Skeletal muscle satellite cell (primary cell): ENCODE measurements at regions not wholly inside any gene's neighbourhood (a gene's known extent, or its start where the extent isn't known, plus 50 kb on each side); places are given as distances from the start of the nearest gene placed in this dataset.

Source experiments
- H3K27me3 ChIP-seq: 2 replicates; pipeline ENCODE4 v1.7.0; 2013; ENCODE audit warnings: low read length; ENCODE audit not compliant: control insufficient read depth, insufficient read depth
- H3K36me3 ChIP-seq: 2 replicates; pipeline ENCODE4 v1.7.0; 2013; ENCODE audit warnings: mild to moderate bottlenecking, control low read depth, low read length; ENCODE audit not compliant: insufficient read depth
- H3K4me1 ChIP-seq: 2 replicates; pipeline ENCODE4 v1.7.0; 2013; ENCODE audit warnings: low read length; ENCODE audit not compliant: control insufficient read depth, insufficient read depth
- H3K4me2 ChIP-seq: 2 replicates; pipeline ENCODE4 v1.7.0; 2013; ENCODE audit warnings: mild to moderate bottlenecking, low read length
- H3K4me3 ChIP-seq: 2 replicates; pipeline ENCODE4 v1.7.0; 2013; ENCODE audit warnings: low read length
- H3K9ac ChIP-seq: 2 replicates; pipeline ENCODE4 v1.7.0; 2013; ENCODE audit warnings: mild to moderate bottlenecking, low read depth, low read length, moderate library complexity
- H3K9me3 ChIP-seq: replicated peaks from 2 replicates; pipeline ENCODE4 v1.7.0; 2013; ENCODE audit warnings: mild to moderate bottlenecking, control low read depth, low read length

DNA sequence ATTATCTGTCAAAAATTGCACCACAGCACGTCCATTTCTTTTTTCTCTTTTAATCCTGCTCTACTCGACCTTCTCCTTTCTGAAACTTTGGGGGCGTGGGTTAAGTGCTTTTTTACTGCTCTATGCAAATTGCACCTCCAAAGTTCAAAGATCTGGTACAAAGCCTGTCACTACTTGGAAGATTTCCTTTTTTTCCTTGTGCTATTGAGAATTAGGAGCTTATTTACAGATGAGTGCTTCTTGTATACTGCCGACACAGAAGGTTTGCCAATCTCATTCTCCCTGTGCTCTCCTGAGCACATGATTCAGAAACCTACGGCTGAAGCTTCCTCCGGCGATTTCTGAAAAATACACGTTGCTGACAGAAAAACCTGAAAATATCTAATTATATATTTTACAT, 94.8 kb downstream of the TEX29 start:
- Histone ChIP-seq H3K9ac (no peak overlapping the region), H3K4me2 (no peak overlapping the region), H3K4me1 (no peaks in the 10 kb centered on the region), H3K4me3 (no peak overlapping the region), H3K27me3 (peaks cover 19% of the 10 kb centered on the region), H3K36me3 (no peaks in the 10 kb centered on the region), H3K9me3 (no peaks in the 10 kb centered on the region)

DNA sequence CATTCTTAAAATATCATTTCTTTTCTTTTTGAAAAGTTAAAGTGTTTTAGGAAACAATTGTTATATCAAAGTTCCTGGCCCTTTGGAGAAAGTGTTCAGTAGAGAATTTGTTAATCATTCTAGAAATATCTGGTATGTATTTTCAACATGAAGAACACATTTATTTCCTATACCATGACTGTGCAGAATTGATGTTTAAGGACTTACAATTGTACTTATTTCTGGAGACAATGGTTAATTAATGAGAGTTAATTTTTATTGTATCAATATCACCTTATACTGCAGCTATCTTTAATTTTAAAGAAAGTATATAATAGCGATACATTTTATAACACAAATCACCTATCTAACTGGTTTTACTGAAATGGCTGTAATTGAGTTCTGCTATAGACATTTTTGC, 95.3 kb downstream of the TEX29 start:
- H3K4me3 ChIP-seq = no peak overlapping the region
- H3K4me2 ChIP-seq = no peak overlapping the region
- H3K9ac ChIP-seq = no peak overlapping the region
- no peaks in the 10 kb centered on the region for H3K4me1 ChIP-seq
- no peaks in the 10 kb centered on the region for H3K9me3 ChIP-seq
- H3K36me3 ChIP-seq = no peaks in the 10 kb centered on the region
- H3K27me3 ChIP-seq = peaks cover 19% of the 10 kb centered on the region

DNA sequence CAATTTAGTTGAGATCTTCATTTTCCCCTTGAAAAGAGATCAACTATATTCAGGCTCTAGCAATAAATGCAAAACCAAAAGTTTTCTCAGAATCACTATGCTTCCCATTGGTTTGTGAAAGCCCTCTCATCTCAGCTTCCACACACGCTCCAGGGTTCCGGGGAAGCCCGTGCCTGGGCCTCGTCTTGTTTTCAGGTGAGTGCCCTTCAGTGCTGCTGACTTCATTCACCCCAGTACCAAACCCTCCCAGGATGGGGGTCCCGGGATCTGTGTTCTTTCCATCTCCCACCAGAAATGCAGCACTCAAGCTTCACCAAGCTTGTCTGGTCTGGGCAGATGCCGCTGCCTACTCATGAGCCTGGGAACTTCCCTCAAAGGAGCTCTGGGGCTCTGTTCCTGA, 97.7 kb downstream of the TEX29 start:
- no peaks in the 10 kb centered on the region for H3K4me1 ChIP-seq
- H3K9me3 ChIP-seq = no peaks in the 10 kb centered on the region
- no peak overlapping the region for H3K9ac ChIP-seq
- no peaks in the 10 kb centered on the region for H3K36me3 ChIP-seq
- H3K4me3 ChIP-seq = no peak overlapping the region
- H3K4me2 ChIP-seq = no peak overlapping the region
- H3K27me3 ChIP-seq = peaks cover 5% of the 10 kb centered on the region

DNA sequence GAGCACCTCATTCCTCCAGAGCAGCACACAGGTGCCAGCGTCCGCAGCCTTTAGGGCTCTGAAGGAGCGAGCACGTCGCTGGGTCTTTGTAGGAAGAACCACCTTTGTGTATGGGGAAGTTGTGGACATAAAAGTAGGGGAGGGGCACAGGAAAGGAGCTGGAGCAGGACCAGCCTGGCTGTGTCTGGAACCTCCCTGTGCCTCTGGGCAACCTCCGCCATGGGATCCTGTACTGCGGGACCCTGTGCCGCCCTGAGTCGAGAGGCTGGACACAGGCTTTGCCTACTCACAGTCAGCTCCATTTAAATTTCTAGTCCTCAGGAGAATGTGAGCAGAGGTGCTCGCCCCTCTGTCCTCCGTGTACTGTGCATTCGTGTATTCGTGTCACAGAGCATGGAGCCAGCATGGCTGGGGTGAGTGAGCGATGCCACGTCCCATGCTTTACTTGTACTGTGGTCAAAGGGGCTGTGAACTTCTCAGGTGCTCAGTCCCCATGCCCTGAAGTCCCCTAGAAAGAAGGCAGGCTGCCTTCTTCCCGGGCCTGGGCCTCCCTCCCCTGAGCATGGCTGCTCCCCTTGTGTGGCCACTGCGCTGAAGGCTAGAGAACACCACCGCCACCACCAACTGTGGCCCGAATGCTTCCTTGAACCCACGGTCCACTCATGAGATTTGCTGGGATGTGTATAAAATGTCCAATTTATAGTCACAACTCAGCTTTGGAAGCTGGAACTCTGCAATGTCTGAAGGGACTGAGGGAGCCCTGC, 99.9 kb downstream of the TEX29 start:
- Histone ChIP-seq H3K9ac (no peak overlapping the region), H3K4me3 (no peak overlapping the region), H3K36me3 (no peaks in the 10 kb centered on the region), H3K9me3 (no peaks in the 10 kb centered on the region), H3K27me3 (no peaks in the 10 kb centered on the region), H3K4me2 (no peak overlapping the region), H3K4me1 (no peaks in the 10 kb centered on the region)

DNA sequence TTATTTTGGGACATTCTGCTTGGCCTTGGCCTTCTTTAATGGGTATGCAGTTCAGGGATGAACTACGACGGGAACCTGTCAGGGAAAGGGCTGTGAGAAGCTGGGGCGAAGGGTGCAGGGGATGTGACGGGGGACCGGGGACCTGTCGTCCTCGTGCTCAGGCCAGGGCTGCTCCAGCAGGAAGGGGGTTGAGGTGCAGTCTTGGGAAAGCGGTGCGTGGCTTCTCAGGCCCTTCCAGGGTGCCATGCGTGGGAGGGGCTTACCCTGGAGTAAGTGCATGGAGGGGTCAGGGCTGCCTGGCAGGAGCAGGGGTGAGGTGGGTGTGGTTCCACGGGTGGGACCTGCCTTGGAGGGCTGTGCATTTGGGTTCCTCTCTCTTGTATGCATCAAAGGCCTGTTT, 100.8 kb downstream of the TEX29 start:
- Histone ChIP-seq H3K36me3 (no peaks in the 10 kb centered on the region), H3K9me3 (no peaks in the 10 kb centered on the region), H3K9ac (no peak overlapping the region), H3K4me1 (no peaks in the 10 kb centered on the region), H3K4me3 (no peak overlapping the region), H3K27me3 (no peaks in the 10 kb centered on the region), H3K4me2 (no peak overlapping the region)

DNA sequence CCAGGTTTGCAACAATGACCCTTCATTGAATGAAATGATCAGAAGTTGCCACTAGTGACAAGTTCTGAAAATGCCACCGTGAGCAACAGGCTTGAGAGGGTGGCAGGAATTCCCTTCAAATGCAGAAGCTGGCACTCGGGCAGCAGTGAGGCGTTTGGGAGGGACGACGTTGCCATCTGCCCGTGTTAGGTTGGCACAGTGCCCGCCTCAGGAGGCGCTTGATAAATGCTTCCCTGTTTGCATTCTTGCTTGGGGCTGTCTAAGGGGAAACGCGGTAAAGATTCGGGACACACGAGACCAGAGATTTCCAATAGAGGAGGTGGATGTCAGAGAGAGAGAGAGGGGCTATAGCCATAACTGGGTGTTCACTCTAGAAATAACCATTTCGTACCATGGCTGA, 101.9 kb downstream of the TEX29 start:
- Histone ChIP-seq H3K4me3 (no peak overlapping the region), H3K9me3 (no peaks in the 10 kb centered on the region), H3K4me2 (no peak overlapping the region), H3K36me3 (no peaks in the 10 kb centered on the region), H3K27me3 (no peaks in the 10 kb centered on the region), H3K4me1 (no peaks in the 10 kb centered on the region), H3K9ac (no peak overlapping the region)

DNA sequence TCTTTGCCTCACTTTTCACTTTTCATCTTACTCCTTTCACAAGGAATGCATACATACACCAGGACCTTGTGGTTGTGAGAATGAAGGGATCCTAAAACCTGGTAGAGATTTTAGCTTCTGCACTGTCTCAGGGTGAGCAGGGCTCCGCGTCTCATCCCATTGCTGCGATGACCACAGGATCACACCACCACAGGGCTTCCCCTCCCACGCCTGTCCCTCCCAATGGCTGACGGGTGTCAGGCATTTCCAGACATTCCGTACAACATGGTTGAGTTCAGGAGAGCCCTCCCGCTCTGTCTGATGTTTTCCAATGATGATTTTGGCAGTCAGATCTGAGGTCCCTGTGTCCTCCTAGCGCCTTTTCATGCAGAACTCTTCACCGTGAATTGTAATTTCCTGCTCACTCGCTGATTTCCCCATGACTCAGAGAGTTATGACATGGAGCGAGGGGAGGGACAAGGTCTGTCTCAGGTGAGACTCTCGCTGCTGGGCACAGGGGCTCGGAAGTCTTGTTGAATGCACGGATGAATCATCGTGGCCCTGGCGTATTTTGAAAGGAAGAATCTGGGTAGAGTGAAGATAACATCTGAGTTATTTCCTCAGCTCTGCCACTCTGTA, 102.8 kb downstream of the TEX29 start:
- no peak overlapping the region for H3K4me3 ChIP-seq
- H3K4me2 ChIP-seq = no peak overlapping the region
- no peak overlapping the region for H3K9ac ChIP-seq
- no peaks in the 10 kb centered on the region for H3K27me3 ChIP-seq
- no peaks in the 10 kb centered on the region for H3K9me3 ChIP-seq
- no peaks in the 10 kb centered on the region for H3K4me1 ChIP-seq
- H3K36me3 ChIP-seq = no peaks in the 10 kb centered on the region

DNA sequence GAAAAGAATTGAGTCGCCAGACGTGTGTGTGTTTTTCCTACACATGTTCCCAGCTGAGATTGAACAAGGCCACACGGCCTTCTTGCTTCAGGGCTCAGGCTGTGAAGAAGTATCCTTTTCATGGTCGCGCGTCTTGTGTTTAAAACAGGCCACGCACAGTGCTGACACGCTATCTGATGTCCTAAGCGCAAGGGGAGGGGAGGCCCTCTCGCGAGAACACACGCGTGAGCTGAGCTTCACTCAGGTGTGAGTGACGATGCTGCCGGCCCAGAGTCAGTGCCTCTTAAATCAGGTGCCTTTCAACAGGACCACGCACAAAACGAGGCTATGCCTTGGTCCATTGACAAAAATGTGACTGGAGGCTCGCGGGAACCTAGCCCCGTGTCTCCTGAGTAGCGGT, 103.7 kb downstream of the TEX29 start:
- no peak overlapping the region for H3K4me2 ChIP-seq
- H3K27me3 ChIP-seq = no peaks in the 10 kb centered on the region
- H3K36me3 ChIP-seq = no peaks in the 10 kb centered on the region

DNA sequence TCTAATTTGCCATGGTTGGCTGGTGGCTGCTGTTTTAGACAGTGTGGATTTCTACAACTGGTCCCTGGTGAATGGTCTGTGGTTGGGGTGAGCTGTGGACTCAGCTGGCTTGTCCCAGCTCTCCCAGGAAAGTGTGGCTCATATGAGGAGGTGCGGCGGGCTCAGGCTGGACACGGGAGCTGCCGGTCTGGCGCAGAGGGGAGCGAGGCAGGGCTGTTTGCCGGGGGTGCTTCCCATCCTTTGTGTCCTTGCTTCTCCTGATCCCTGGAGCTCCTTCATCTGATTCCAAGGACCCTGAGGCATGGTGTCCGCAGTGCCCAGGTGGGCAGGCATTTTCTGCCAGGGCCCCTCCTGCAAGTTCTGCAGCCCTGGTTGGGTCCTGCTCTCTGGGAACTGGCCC, 104.9 kb downstream of the TEX29 start:
- H3K9ac ChIP-seq = no peak overlapping the region
- H3K4me3 ChIP-seq = no peak overlapping the region
- H3K9me3 ChIP-seq = no peaks in the 10 kb centered on the region
- H3K4me2 ChIP-seq = no peak overlapping the region
- no peaks in the 10 kb centered on the region for H3K36me3 ChIP-seq
- H3K27me3 ChIP-seq = peaks cover 4% of the 10 kb centered on the region
- no peaks in the 10 kb centered on the region for H3K4me1 ChIP-seq

More for the DNA sequence above, 103.7 kb downstream of the TEX29 start:
- no peak overlapping the region for H3K9ac ChIP-seq
- H3K9me3 ChIP-seq = no peaks in the 10 kb centered on the region
- no peak overlapping the region for H3K4me3 ChIP-seq
- H3K4me1 ChIP-seq = no peaks in the 10 kb centered on the region

DNA sequence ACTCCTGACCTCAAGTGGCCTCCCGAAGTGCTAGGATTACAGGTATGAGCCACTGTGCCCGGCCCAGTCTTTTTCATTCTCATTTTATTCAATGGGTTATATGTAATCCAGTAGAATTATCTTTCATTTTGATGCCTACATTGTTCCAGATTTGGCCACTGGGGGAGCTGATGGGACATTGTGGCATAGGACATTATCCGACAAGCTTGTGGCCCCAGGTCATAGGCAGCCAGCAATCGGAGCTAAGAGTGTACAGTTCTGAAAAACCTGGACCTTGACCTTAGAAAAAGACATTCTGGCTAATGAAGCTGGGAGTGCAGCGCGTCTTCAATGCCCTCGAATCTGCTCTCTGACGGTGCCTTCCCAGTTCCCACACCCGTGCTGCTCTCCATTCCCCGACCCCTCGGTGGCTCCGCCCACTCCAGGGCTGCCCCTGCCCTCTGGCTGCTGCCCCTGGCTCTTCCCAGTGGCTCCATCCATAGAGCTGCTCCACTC, 108.7 kb downstream of the TEX29 start:
- Histone ChIP-seq H3K9me3 (no peaks in the 10 kb centered on the region), H3K9ac (no peak overlapping the region), H3K27me3 (peaks cover 4% of the 10 kb centered on the region), H3K4me2 (no peak overlapping the region), H3K4me3 (no peak overlapping the region), H3K4me1 (no peaks in the 10 kb centered on the region), H3K36me3 (no peaks in the 10 kb centered on the region)

DNA sequence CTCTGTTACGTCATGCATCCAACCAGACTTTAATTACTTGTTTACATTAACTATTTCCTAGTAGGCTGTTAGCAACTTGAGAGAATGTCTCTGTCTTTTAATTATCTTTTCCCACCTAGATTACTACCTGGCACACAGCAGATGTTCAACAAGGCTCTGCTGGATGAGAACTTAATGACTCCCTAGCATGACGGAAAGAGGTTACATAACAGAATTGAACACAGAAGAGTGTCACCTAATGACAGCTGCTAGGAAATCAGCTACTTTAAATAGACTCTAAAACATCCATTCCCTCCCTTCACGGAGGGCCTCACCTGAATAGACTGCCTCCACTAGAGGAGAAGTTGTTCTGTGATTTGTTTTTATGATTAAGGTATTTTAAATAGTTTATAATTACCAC, 110.8 kb downstream of the TEX29 start:
- Histone ChIP-seq H3K9me3 (no peaks in the 10 kb centered on the region), H3K36me3 (no peaks in the 10 kb centered on the region), H3K27me3 (peaks cover 4% of the 10 kb centered on the region), H3K4me1 (no peaks in the 10 kb centered on the region), H3K4me2 (no peak overlapping the region), H3K4me3 (no peak overlapping the region), H3K9ac (no peak overlapping the region)
